Thyroid gland (tissue), 4 donors: ENCODE measurements at regions not wholly inside any gene's neighbourhood (a gene's known extent, or its start where the extent isn't known, plus 50 kb on each side); places are given as distances from the start of the nearest gene placed in this dataset.

Experiments used
- CTCF ChIP-seq, 6 experiments: fragments of 200-600 bp in 3 of 6; fragments of 450-650 bp in 3 of 6; sonication (generic) in 3 of 6; IDR thresholded peaks; one replicate each; pipeline ENCODE4 v1.5.1; 2016 to 2019; ENCODE audit warnings: antibody characterized with exemption in 6 of 6, mild to moderate bottlenecking in 2 of 6, inconsistent platforms in 1 of 6, moderate library complexity in 1 of 6
- POLR2A ChIP-seq, 2 donors: fragments of 450-650 bp; IDR thresholded peaks; one replicate each; pipeline ENCODE4 v1.6.1; 2017; ENCODE audit warnings: antibody characterized with exemption in 2 of 2, mild to moderate bottlenecking in 2 of 2, moderate library complexity in 1 of 2

- TF ChIP-seq CTCF (IDR thresholded peaks at IDR 0.05): no peak
- TF ChIP-seq POLR2A (IDR thresholded peaks at IDR 0.05): no peak
Observed at GRCh38 chr20:22825546-22825945, 209.6 kb upstream of the SSTR4 start.
